ENCODE measurements at regions not wholly inside any gene's neighbourhood (a gene's known extent, or its start where the extent isn't known, plus 50 kb on each side); places are given as distances from the start of the nearest gene placed in this dataset.

- TF ChIP-seq POLR2A (IDR thresholded peaks at IDR 0.05; ENCODE audit: low read depth) = no peak
- TF ChIP-seq EP300 (IDR thresholded peaks at IDR 0.05) = no peak
- no peak for TF ChIP-seq CTCF (IDR thresholded peaks at IDR 0.05)
- TF ChIP-seq POLR2AphosphoS5 (IDR thresholded peaks at IDR 0.05) = no peak
Measured at GRCh38 chr6:23365732-23366131, 760.3 kb upstream of the NRSN1 start.

All from esophagus muscularis mucosa (tissue), 4 donors.